Gastroesophageal sphincter (tissue), 4 donors: ENCODE measurements at regions not wholly inside any gene's neighbourhood (a gene's known extent, or its start where the extent isn't known, plus 50 kb on each side); places are given as distances from the start of the nearest gene placed in this dataset.

ENCODE experiments used
- ATAC-seq: fragments of 150-250 bp; one replicate; pipeline ENCODE4 v1.9.1; 2016; ENCODE audit warnings: mild to moderate bottlenecking, moderate library complexity
- H3K27ac ChIP-seq, 4 donors: fragments of 200-600 bp; sonication (generic) in 3 of 4; 1 replicate in 3 of 4; 2 replicates in 1 of 4; pipeline ENCODE4 v1.5.1; 2016 to 2019
- H3K27me3 ChIP-seq: fragments of 200-600 bp; sonication (generic); one replicate; pipeline ENCODE4 v1.5.1; 2019
- H3K36me3 ChIP-seq, 2 donors: fragments of 200-600 bp; sonication (generic); one replicate each; pipeline ENCODE4 v1.5.1; 2019; ENCODE audit warnings: control low read depth in 1 of 2
- H3K4me1 ChIP-seq, 3 donors: fragments of 200-600 bp; sonication (generic); 1 replicate in 2 of 3; 2 replicates in 1 of 3; pipeline ENCODE4 v1.5.1; 2016 to 2019; ENCODE audit warnings: control low read depth in 2 of 3
- H3K4me3 ChIP-seq, 2 donors: fragments of 200-600 bp; sonication (generic); one replicate each; pipeline ENCODE4 v1.5.1; 2019; ENCODE audit warnings: mild to moderate bottlenecking in 1 of 2, moderate library complexity in 1 of 2
- H3K9me3 ChIP-seq, 3 donors: fragments of 200-600 bp; sonication (generic); one replicate each; pipeline ENCODE4 v1.5.1; 2017 to 2019; ENCODE audit warnings: control low read depth in 2 of 3
- EP300 ChIP-seq: sonication (generic); formaldehyde crosslinking; IDR thresholded peaks from one replicate; pipeline ENCODE4 v1.6.1; 2017; ENCODE audit warnings: antibody characterized with exemption, mild to moderate bottlenecking
- POLR2A ChIP-seq, 2 donors: fragments of 450-650 bp; IDR thresholded peaks; one replicate each; pipeline ENCODE4 v1.6.1; 2017; ENCODE audit warnings: antibody characterized with exemption in 2 of 2, mild to moderate bottlenecking in 2 of 2, moderate library complexity in 1 of 2
- POLR2AphosphoS5 ChIP-seq: sonication (generic); formaldehyde crosslinking; IDR thresholded peaks from one replicate; pipeline ENCODE4 v1.6.1; 2017; ENCODE audit warnings: antibody characterized with exemption
- WGBS, 2 donors: methylation state at CpG; one replicate each; pipeline ENCODE4 v1.1.5; 2018; ENCODE audit warnings: low coverage in 1 of 2; 5-methylcytosine and 5-hydroxymethylcytosine counted together
- TF ChIP-seq, protein P1 (sequence below), 4 experiments: fragments of 200-600 bp in 2 of 4; fragments of 450-650 bp in 2 of 4; sonication (generic) in 1 of 4; IDR thresholded peaks; one replicate each; pipeline ENCODE4 v1.5.1; 2017 to 2019; ENCODE audit warnings: antibody characterized with exemption in 4 of 4, mild to moderate bottlenecking in 2 of 4, moderate library complexity in 2 of 4

DNA sequence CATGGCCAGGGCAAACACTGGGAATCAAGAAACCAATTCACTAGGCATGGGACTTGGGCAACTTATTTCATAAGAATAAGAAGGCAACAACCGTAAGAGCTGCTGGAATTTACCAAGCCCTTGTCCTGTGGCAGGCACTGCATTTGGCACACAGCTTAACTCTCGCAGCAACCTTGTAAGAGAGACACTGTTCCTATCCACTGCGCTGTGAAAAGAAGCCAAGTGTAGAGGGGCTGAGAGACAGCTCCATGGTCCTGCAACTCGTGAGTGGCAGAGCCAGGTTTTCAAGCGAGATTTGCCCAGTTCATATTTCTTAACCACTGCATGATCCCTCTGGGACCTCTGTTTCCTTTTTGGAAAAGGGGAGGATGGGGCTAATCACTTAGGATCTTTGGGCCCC, 129.3 kb upstream of the STC2 start:
- no peak for ATAC-seq
- no peak overlapping the region for H3K27ac ChIP-seq
- 78 to 100% methylated on average over 1 to 4 of the region's 5 CpGs for WGBS, 2 donors
- H3K9me3 ChIP-seq = no peaks in the 10 kb centered on the region
- no peaks in the 10 kb centered on the region for H3K36me3 ChIP-seq
- H3K4me3 ChIP-seq = no peak overlapping the region
- peaks cover 0 to 4% (median 0%) of the 10 kb centered on the region in 3 donors for H3K4me1 ChIP-seq
- no peaks in the 10 kb centered on the region for H3K27me3 ChIP-seq
- TF ChIP-seq POLR2AphosphoS5 (no peak), EP300 (no peak), POLR2A (IDR thresholded peaks at IDR 0.05) (no peak)
- TF ChIP-seq, protein P1, sequence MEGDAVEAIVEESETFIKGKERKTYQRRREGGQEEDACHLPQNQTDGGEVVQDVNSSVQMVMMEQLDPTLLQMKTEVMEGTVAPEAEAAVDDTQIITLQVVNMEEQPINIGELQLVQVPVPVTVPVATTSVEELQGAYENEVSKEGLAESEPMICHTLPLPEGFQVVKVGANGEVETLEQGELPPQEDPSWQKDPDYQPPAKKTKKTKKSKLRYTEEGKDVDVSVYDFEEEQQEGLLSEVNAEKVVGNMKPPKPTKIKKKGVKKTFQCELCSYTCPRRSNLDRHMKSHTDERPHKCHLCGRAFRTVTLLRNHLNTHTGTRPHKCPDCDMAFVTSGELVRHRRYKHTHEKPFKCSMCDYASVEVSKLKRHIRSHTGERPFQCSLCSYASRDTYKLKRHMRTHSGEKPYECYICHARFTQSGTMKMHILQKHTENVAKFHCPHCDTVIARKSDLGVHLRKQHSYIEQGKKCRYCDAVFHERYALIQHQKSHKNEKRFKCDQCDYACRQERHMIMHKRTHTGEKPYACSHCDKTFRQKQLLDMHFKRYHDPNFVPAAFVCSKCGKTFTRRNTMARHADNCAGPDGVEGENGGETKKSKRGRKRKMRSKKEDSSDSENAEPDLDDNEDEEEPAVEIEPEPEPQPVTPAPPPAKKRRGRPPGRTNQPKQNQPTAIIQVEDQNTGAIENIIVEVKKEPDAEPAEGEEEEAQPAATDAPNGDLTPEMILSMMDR (IDR thresholded peaks at IDR 0.05) = no peak

DNA sequence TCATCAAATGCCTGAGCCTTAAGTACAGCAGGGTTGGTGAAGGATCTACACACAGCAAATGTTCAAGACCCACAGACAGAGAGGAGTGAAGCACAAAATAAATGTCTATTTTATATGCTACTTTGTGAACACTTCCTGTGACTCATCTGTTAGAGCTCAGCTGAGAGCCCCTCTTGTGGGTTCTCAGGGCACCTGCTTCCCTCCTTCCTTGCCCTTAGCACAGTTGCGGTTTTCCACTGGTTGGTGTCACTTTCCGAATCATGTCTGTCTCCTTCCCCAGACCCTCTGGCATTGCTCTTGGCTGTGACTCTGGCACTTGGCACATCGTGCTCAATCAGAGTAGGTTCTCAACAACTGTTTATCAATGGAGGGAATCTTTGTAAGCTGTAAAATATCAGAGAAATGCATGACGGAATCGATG, 128.5 kb upstream of the STC2 start:
- Histone ChIP-seq H3K27me3 (no peaks in the 10 kb centered on the region), H3K27ac (no peak overlapping the region), H3K9me3 (no peaks in the 10 kb centered on the region), H3K4me3 (no peak overlapping the region), H3K4me1 (peaks cover 0 to 4% (median 0%) of the 10 kb centered on the region in 3 donors), H3K36me3 (no peaks in the 10 kb centered on the region)
- TF ChIP-seq POLR2AphosphoS5 (no peak), POLR2A (IDR thresholded peaks at IDR 0.05) (no peak), EP300 (no peak)
- TF ChIP-seq, protein P1 (IDR thresholded peaks at IDR 0.05) = no peak
- WGBS, 2 donors = 72 to 76% methylated on average over 4 to 5 of the region's 5 CpGs
- no peak for ATAC-seq

DNA sequence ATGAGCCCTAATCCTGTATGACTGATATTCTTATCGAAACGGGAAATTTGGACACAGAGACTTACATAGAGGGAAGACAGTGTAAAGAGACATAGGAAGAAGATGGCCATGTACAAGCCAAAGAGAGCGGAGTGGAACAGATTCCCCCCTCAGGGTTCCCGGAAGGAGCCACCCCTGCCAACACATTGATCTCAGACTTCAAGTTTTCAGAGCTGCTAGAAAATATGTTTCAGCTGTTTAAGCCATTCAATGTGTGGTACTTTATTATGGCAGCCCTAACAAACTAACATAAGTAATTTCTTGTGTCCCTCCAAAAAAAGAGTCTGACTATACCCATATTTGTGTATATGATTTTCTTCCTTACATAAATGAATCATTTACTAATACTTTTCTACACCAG, 128.0 kb upstream of the STC2 start:
- no peak for TF ChIP-seq POLR2AphosphoS5
- no peak for TF ChIP-seq POLR2A (IDR thresholded peaks at IDR 0.05)
- TF ChIP-seq, protein P1 (IDR thresholded peaks at IDR 0.05) = no peak
- no peak for TF ChIP-seq EP300
- H3K27me3 ChIP-seq = no peaks in the 10 kb centered on the region
- ATAC-seq = no peak
- H3K27ac ChIP-seq = peak overlapping the region in 2 of 4 donors; percentile 30 to 51
- no peaks in the 10 kb centered on the region for H3K36me3 ChIP-seq
- no peaks in the 10 kb centered on the region for H3K9me3 ChIP-seq
- 70 to 86% methylated on average over 4 of the region's 4 CpGs for WGBS, 2 donors
- no peak overlapping the region for H3K4me3 ChIP-seq
- H3K4me1 ChIP-seq = peaks cover 0 to 4% (median 0%) of the 10 kb centered on the region in 3 donors

DNA sequence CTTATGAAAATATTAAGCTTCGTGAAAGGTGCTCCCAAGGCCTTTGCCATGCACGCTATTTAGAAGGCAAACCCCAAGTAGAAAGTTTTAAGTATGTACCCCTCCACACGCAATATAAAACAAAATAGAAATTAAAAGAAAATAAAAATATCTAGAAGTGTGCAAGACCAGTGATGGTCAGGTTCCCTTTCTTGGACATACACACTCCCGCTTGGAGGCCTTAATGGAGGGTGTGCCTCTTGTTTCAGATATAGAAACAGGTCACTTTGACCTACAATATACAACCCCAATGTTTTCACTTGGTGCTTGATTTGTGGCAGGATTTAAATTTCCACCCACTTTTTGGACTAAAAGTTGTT, 127.4 kb upstream of the STC2 start:
- Histone ChIP-seq H3K9me3 (no peaks in the 10 kb centered on the region), H3K27me3 (no peaks in the 10 kb centered on the region), H3K27ac (peak overlapping the region in 3 of 4 donors; percentile 26 to 51 (median 30)), H3K4me3 (no peak overlapping the region), H3K36me3 (no peaks in the 10 kb centered on the region), H3K4me1 (peaks cover 0 to 4% (median 0%) of the 10 kb centered on the region in 3 donors)
- 53 to 84% methylated on average over 4 of the region's 4 CpGs for WGBS, 2 donors
- no peak for TF ChIP-seq POLR2A (IDR thresholded peaks at IDR 0.05)
- TF ChIP-seq EP300 = no peak
- TF ChIP-seq POLR2AphosphoS5 = no peak
- TF ChIP-seq, protein P1 (IDR thresholded peaks at IDR 0.05) = no peak
- no peak for ATAC-seq

DNA sequence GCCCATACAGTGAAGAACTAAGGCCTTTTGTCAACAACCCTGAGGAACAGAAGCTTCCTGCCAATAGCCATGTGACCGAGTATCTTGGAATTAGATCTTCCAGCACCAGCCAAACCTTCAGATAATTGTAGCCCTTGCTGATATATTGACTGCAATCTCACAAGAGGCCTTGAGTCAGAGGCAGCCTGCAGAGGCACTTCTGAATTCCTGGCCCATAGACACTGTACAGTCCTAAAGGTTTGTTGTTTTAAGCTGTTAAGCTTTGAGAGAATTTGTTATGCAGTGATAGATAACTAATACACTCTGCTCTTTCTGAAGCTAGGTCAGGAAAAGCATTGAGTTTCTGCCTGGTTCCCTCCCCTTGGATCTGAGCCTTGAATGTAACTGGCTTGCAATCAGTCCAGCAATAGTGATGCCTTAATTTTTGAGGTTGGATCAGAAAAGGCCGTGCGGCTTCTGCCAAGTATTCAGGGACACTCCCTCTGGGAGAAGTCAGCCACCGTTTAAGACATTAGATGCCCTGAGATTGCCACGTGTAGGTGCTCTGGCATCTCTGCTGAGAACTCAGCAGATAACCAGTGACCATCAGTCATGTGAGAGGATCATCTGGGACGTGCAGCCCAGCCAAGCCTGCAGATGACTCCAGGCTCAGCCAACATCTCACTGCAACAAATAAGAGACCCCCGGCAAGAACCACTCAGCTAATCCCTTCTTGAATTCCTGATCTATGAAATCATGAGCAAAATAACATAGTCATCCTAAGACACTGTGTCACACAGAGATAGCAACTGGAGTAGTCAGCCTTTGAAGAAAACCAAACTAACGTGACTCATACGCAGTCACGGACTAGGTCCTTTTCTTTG, 126.8 kb upstream of the STC2 start:
- Histone ChIP-seq H3K27ac (peak overlapping the region; percentile 36 to 72 (median 54)), H3K9me3 (no peaks in the 10 kb centered on the region), H3K27me3 (no peaks in the 10 kb centered on the region), H3K4me1 (peaks cover 0 to 4% (median 0%) of the 10 kb centered on the region in 3 donors), H3K36me3 (no peaks in the 10 kb centered on the region), H3K4me3 (no peak overlapping the region)
- 23 to 58% methylated on average over 5 to 6 of the region's 10 CpGs for WGBS, 2 donors
- no peak for TF ChIP-seq POLR2AphosphoS5
- no peak for TF ChIP-seq POLR2A (IDR thresholded peaks at IDR 0.05)
- ATAC-seq = peak; percentile 85
